ENCODE measurements at regions not wholly inside any gene's neighbourhood (a gene's known extent, or its start where the extent isn't known, plus 50 kb on each side); places are given as distances from the start of the nearest gene placed in this dataset.
"Not testable (repeated sequence)": the region's sequence is repeated elsewhere in the genome, so short reads cannot be mapped to it uniquely, and the experiment has no call there.

GRCh38 chr1:148392505-148392904 lies 90.6 kb downstream of the PPIAL4G start:
- Mint-ChIP-seq H3K27ac (peak overlapping the region; percentile 4), H3K4me1 (peaks cover 27% of the 10 kb centered on the region)
- intact Hi-C loops (cut with micrococcal nuclease); H3K36me3 Mint-ChIP-seq (ENCODE audit: low read depth); DNase-seq; H3K4me3 Mint-ChIP-seq; H3K9me3 Mint-ChIP-seq; H3K27me3 Mint-ChIP-seq: not testable (repeated sequence)

- H3K27ac Mint-ChIP-seq; H3K36me3 Mint-ChIP-seq (ENCODE audit: low read depth); H3K27me3 Mint-ChIP-seq; DNase-seq; intact Hi-C loops (cut with micrococcal nuclease); H3K9me3 Mint-ChIP-seq; H3K4me3 Mint-ChIP-seq: not testable (repeated sequence)
- peaks cover 27% of the 10 kb centered on the region for H3K4me1 Mint-ChIP-seq
These were observed 91.8 kb downstream of the PPIAL4G start for GRCh38 chr1:148391323-148391722.

- no peak for DNase-seq
- peak overlapping the region; percentile 97 for H3K4me3 Mint-ChIP-seq
- peaks cover 36% of the 10 kb centered on the region for H3K4me1 Mint-ChIP-seq
- peaks cover 1% of the 10 kb centered on the region for H3K36me3 Mint-ChIP-seq (ENCODE audit: low read depth)
- H3K9me3 Mint-ChIP-seq, result no peaks in the 10 kb centered on the region
- H3K27me3 Mint-ChIP-seq, result no peaks in the 10 kb centered on the region
- intact Hi-C loops (cut with micrococcal nuclease), result loop anchor here (5.0 kb wide), 1 partner anchor 52 kb away; no protein-coding TSS in a partner anchor
- H3K27ac Mint-ChIP-seq, result peak overlapping the region; percentile 100
These were observed 94.1 kb downstream of the PPIAL4G start for GRCh38 chr1:148389027-148389339.

GRCh38 chr1:148388260-148389026 lies 94.7 kb downstream of the PPIAL4G start:
- Mint-ChIP-seq H3K9me3 (no peaks in the 10 kb centered on the region), H3K36me3 (ENCODE audit: low read depth) (peaks cover 1% of the 10 kb centered on the region), H3K27me3 (no peaks in the 10 kb centered on the region), H3K4me1 (peaks cover 36% of the 10 kb centered on the region), H3K27ac (peak overlapping the region; percentile 100), H3K4me3 (peak overlapping the region; percentile 97)
- intact Hi-C loops (cut with micrococcal nuclease), result loop anchor here (5.0 kb wide), 1 partner anchor 51 kb away; no protein-coding TSS in a partner anchor
- DNase-seq, result peak; percentile 96

GRCh38 chr1:148387949-148388259 lies 95.2 kb downstream of the PPIAL4G start:
- Mint-ChIP-seq H3K4me1 (peaks cover 36% of the 10 kb centered on the region), H3K27ac (peak overlapping the region; percentile 100), H3K4me3 (peak overlapping the region; percentile 97)
- not testable (repeated sequence) for H3K27me3 Mint-ChIP-seq; H3K9me3 Mint-ChIP-seq; H3K36me3 Mint-ChIP-seq (ENCODE audit: low read depth)
- intact Hi-C loops (cut with micrococcal nuclease), result loop anchor here (5.0 kb wide), 1 partner anchor 51 kb away; no protein-coding TSS in a partner anchor
- DNase-seq, result peak; percentile 63

- Mint-ChIP-seq H3K4me3 (peak overlapping the region; percentile 97), H3K4me1 (peaks cover 33% of the 10 kb centered on the region), H3K27ac (peak overlapping the region; percentile 46)
- DNase-seq; H3K9me3 Mint-ChIP-seq; H3K27me3 Mint-ChIP-seq; H3K36me3 Mint-ChIP-seq (ENCODE audit: low read depth): not testable (repeated sequence)
- intact Hi-C loops (cut with micrococcal nuclease), result loop anchor here (5.0 kb wide), 1 partner anchor 50 kb away; no protein-coding TSS in a partner anchor
These were observed 95.8 kb downstream of the PPIAL4G start for GRCh38 chr1:148387122-148387948.

GRCh38 chr1:148386617-148387016 lies 96.5 kb downstream of the PPIAL4G start:
- H3K9me3 Mint-ChIP-seq, result no peaks in the 10 kb centered on the region
- intact Hi-C loops (cut with micrococcal nuclease), result loop anchor here (5.0 kb wide), 1 partner anchor 49 kb away; no protein-coding TSS in a partner anchor
- no peak overlapping the region for H3K27ac Mint-ChIP-seq
- no peaks in the 10 kb centered on the region for H3K27me3 Mint-ChIP-seq
- H3K36me3 Mint-ChIP-seq (ENCODE audit: low read depth), result no peaks in the 10 kb centered on the region
- no peak for DNase-seq
- peak overlapping the region; percentile 2 for H3K4me3 Mint-ChIP-seq
- H3K4me1 Mint-ChIP-seq, result peaks cover 31% of the 10 kb centered on the region

- not testable (repeated sequence) for H3K27me3 Mint-ChIP-seq; H3K4me3 Mint-ChIP-seq; DNase-seq; H3K36me3 Mint-ChIP-seq (ENCODE audit: low read depth); H3K9me3 Mint-ChIP-seq; H3K27ac Mint-ChIP-seq
- peaks cover 31% of the 10 kb centered on the region for H3K4me1 Mint-ChIP-seq
- intact Hi-C loops (cut with micrococcal nuclease), result loop anchor here (5.0 kb wide), 1 partner anchor 49 kb away; no protein-coding TSS in a partner anchor
These were observed 97.1 kb downstream of the PPIAL4G start for GRCh38 chr1:148386031-148386398.

- no peaks in the 10 kb centered on the region for H3K27me3 Mint-ChIP-seq
- peaks cover 31% of the 10 kb centered on the region for H3K4me1 Mint-ChIP-seq
- H3K27ac Mint-ChIP-seq, result no peak overlapping the region
- H3K36me3 Mint-ChIP-seq (ENCODE audit: low read depth), result no peaks in the 10 kb centered on the region
- no peak for DNase-seq
- H3K9me3 Mint-ChIP-seq, result no peaks in the 10 kb centered on the region
- H3K4me3 Mint-ChIP-seq, result no peak overlapping the region
- intact Hi-C loops (cut with micrococcal nuclease), result loop anchor here (5.0 kb wide), 1 partner anchor 48 kb away; no protein-coding TSS in a partner anchor
These were observed 97.6 kb downstream of the PPIAL4G start for GRCh38 chr1:148385371-148386030.

- H3K27me3 Mint-ChIP-seq, result no peaks in the 10 kb centered on the region
- no peak for DNase-seq
- H3K36me3 Mint-ChIP-seq (ENCODE audit: low read depth), result no peaks in the 10 kb centered on the region
- H3K4me1 Mint-ChIP-seq, result peaks cover 26% of the 10 kb centered on the region
- intact Hi-C loops (cut with micrococcal nuclease), result no loop called here
- no peak overlapping the region for H3K4me3 Mint-ChIP-seq
- H3K9me3 Mint-ChIP-seq, result no peaks in the 10 kb centered on the region
- no peak overlapping the region for H3K27ac Mint-ChIP-seq
These were observed 99.1 kb downstream of the PPIAL4G start for GRCh38 chr1:148383966-148384365.

GRCh38 chr1:148379697-148380096 lies 103.4 kb downstream of the PPIAL4G start:
- no peak overlapping the region for H3K27ac Mint-ChIP-seq
- no peaks in the 10 kb centered on the region for H3K4me1 Mint-ChIP-seq
- H3K36me3 Mint-ChIP-seq (ENCODE audit: low read depth), result no peaks in the 10 kb centered on the region
- H3K9me3 Mint-ChIP-seq, result no peaks in the 10 kb centered on the region
- intact Hi-C loops (cut with micrococcal nuclease), result loop anchor here (10.0 kb wide), 1 partner anchor 145 kb away; no protein-coding TSS in a partner anchor
- H3K4me3 Mint-ChIP-seq, result no peak overlapping the region
- no peaks in the 10 kb centered on the region for H3K27me3 Mint-ChIP-seq
- no peak for DNase-seq

GRCh38 chr1:148379170-148379500 lies 104.0 kb downstream of the PPIAL4G start:
- Mint-ChIP-seq H3K4me1 (no peaks in the 10 kb centered on the region), H3K9me3 (no peaks in the 10 kb centered on the region), H3K36me3 (ENCODE audit: low read depth) (no peaks in the 10 kb centered on the region), H3K27me3 (no peaks in the 10 kb centered on the region), H3K27ac (no peak overlapping the region), H3K4me3 (no peak overlapping the region)
- intact Hi-C loops (cut with micrococcal nuclease), result loop anchor here (10.0 kb wide), 1 partner anchor 146 kb away; no protein-coding TSS in a partner anchor
- no peak for DNase-seq

GRCh38 chr1:148377992-148378391 lies 105.1 kb downstream of the PPIAL4G start:
- not testable (repeated sequence) for H3K4me1 Mint-ChIP-seq; DNase-seq; H3K4me3 Mint-ChIP-seq; H3K27me3 Mint-ChIP-seq; H3K36me3 Mint-ChIP-seq (ENCODE audit: low read depth); H3K9me3 Mint-ChIP-seq; H3K27ac Mint-ChIP-seq
- intact Hi-C loops (cut with micrococcal nuclease), result loop anchor here (10.0 kb wide), 1 partner anchor 147 kb away; no protein-coding TSS in a partner anchor

- intact Hi-C loops (cut with micrococcal nuclease), result loop anchor here (10.0 kb wide), 1 partner anchor 148 kb away; no protein-coding TSS in a partner anchor
- peaks cover 14% of the 10 kb centered on the region for H3K4me1 Mint-ChIP-seq
- not testable (repeated sequence) for H3K27ac Mint-ChIP-seq; DNase-seq; H3K4me3 Mint-ChIP-seq; H3K9me3 Mint-ChIP-seq; H3K27me3 Mint-ChIP-seq; H3K36me3 Mint-ChIP-seq (ENCODE audit: low read depth)
These were observed 106.1 kb downstream of the PPIAL4G start for GRCh38 chr1:148377045-148377444.

Measured in activated CD4-positive, alpha-beta T cell treated with anti-CD3 and anti-CD28 coated beads, Interleukin-2, amount 10 ng/mL, durations not matched to agents 24 days and 14 days (primary cell).